Astrocyte of the spinal cord (primary cell): ENCODE measurements at regions not wholly inside any gene's neighbourhood (a gene's known extent, or its start where the extent isn't known, plus 50 kb on each side); places are given as distances from the start of the nearest gene placed in this dataset.

Experiments used
- DNase-seq: peaks from one replicate; pipeline ENCODE4 v3.0.0; 2011; ENCODE audit warnings: low read depth, low spot score
- H3K4me3 ChIP-seq: 2 replicates; pipeline ENCODE4 v1.5.1; 2011; ENCODE audit warnings: low read depth, mild to moderate bottlenecking, low read length, moderate library complexity
- in situ Hi-C: cut with HindIII; loops from 2 replicates; pipeline ENCODE4 v1.10.0; 2017; ENCODE audit warnings: low sequenced_read_pairs
- TF ChIP-seq, protein P1 (sequence below): IDR thresholded peaks from 2 replicates; pipeline ENCODE4 v1.5.1; 2012; ENCODE audit warnings: low read depth, mild to moderate bottlenecking, low read length, inconsistent platforms

DNA sequence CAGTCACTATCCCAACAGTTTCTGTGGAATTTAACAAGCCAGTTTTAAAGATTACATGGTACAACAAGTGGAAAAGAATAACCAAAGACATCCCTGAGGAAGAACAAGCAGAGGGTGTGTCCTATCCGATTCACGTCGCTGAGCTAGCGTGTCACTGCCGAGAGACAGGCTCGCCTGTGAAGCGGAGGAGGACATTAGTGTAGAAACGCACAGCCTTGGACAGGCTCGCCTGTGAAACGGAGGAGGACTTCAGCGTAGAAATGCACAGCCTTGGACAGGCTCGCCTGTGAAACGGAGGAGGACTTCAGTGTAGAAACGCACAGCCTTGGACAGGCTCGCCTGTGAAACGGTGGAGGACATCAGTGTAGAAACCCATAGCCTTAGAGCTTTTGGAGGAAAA, 52.7 kb upstream of the INPP5A start:
- TF ChIP-seq, protein P1, sequence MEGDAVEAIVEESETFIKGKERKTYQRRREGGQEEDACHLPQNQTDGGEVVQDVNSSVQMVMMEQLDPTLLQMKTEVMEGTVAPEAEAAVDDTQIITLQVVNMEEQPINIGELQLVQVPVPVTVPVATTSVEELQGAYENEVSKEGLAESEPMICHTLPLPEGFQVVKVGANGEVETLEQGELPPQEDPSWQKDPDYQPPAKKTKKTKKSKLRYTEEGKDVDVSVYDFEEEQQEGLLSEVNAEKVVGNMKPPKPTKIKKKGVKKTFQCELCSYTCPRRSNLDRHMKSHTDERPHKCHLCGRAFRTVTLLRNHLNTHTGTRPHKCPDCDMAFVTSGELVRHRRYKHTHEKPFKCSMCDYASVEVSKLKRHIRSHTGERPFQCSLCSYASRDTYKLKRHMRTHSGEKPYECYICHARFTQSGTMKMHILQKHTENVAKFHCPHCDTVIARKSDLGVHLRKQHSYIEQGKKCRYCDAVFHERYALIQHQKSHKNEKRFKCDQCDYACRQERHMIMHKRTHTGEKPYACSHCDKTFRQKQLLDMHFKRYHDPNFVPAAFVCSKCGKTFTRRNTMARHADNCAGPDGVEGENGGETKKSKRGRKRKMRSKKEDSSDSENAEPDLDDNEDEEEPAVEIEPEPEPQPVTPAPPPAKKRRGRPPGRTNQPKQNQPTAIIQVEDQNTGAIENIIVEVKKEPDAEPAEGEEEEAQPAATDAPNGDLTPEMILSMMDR: no peak
- no peak for DNase-seq
- in situ Hi-C loops: no loop called here
- no peak overlapping the region for H3K4me3 ChIP-seq

DNA sequence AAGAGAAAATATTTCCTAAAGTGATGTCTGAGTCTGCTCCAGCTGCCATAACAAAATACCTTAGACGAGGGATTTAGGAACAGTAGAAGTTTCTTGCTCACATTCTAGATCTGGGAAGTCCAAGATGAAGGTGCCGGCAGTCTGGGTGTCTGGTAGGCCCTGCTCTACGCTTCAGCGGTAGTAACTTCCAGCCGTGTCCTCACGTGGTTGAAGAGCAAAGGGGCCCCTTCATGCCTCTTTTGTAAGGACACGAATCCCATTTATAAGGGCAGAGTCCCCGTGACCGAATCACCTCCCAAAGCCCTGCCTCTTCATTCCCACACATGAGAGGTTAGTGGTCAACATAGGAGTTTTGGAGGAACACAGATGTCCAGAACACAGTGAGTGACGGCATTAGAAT, 52.2 kb upstream of the INPP5A start:
- in situ Hi-C loops: no loop called here
- TF ChIP-seq, protein P1: no peak
- no peak for DNase-seq
- H3K4me3 ChIP-seq: no peak overlapping the region

GRCh38 chr10:132486539-132487121, 51.0 kb upstream of the INPP5A start:
- TF ChIP-seq, protein P1: no peak
- DNase-seq: no peak
- no peak overlapping the region for H3K4me3 ChIP-seq
- in situ Hi-C loops: no loop called here

DNA sequence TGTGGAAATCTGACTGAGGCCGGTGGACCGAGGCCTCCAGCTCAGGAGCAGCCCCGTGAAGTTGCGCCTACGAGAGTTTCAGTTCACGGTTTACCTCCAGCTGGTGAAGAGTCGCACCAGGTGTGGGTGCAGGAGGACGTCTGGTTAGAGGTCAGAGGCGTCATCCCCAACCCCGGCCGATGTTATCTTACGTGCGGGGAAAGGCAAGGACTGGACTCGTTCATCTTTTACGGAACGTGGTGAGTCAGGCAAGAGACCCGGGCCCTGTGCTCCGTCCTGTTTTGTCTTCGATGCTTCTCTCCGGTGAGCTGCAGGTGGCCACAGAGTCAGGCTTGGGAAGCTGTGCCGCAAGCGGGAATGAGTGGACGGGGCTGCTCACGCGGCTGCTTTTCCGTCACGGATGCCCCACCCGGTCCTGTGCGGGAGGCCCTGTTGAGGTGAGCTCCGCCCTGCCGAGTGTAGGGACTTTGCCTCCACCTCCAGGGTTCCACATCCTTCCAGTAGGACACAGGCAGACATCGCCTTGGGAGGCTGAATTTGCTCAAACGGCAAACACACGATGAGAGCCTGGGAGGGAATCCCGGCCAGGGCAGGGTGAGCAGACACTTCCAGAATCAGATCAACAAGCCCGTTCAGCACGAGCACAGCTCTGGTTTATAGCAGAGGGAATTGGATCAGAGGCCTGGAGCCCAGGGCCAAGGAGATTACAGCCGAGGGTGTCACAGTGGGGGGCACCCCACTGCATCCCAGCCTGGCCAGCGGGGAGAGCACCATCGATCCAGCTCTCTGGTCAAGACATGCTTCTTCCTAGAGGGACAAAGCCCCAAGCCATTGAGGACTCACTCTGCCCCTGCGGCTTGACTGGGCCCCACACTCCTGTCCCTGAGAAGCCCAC, 50.1 kb upstream of the INPP5A start:
- H3K4me3 ChIP-seq: no peak overlapping the region
- in situ Hi-C loops: no loop called here
- DNase-seq: no peak
- TF ChIP-seq, protein P1: peak; percentile 2
